ENCODE measurements at regions not wholly inside any gene's neighbourhood (a gene's known extent, or its start where the extent isn't known, plus 50 kb on each side); places are given as distances from the start of the nearest gene placed in this dataset.

DNA sequence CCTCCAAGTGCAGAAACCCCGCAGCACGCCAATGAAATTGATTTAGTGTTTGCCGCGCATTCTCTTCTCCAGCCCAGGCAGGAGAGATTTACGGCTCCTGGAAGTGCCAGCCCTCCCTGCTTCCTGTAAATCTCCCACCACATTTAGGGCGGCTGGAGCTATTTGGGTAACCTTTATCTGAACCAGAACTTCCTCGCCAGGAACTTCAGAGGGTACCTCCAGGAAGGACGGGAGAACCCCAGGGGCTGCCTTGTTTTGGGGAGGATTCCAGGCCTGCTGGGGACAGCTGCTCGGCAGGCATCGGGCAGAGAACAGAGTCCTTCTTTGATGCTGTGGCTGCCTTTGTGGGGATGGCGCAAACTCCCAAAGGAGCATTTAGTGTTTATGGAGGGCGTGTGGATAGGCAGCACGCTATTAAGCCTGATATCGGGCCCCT lies 122.0 kb upstream of the MYCN start:
- TF ChIP-seq TAF1 (IDR thresholded peaks at IDR 0.05; ENCODE audit: borderline replicate concordance, low read depth, low read length) (no peak), POLR2AphosphoS5 (IDR thresholded peaks at IDR 0.05; ENCODE audit: low read depth, low read length) (no peak), POLR2A (IDR thresholded peaks at IDR 0.05; ENCODE audit: low read depth, low read length) (no peak)

Data from GM12892 (cell line).